Stomach (tissue), 8 donors: ENCODE measurements at regions not wholly inside any gene's neighbourhood (a gene's known extent, or its start where the extent isn't known, plus 50 kb on each side); places are given as distances from the start of the nearest gene placed in this dataset.

Source experiments
- DNase-seq, 2 donors: peaks; one replicate each; pipeline versions ENCODE4 v3.0.0 to v3.0.0-alpha.2; 2013 to 2019
- H3K27ac ChIP-seq, 5 donors: fragments of 200-600 bp in 4 of 5; sonication (generic) in 4 of 5; one replicate each; pipeline ENCODE4 v1.5.1; 2013 to 2019; ENCODE audit warnings: mild to moderate bottlenecking in 1 of 5, moderate library complexity in 1 of 5
- H3K27me3 ChIP-seq, 3 donors: fragments of 200-600 bp; sonication (generic); one replicate each; pipeline ENCODE4 v1.5.1; 2017 to 2019; ENCODE audit warnings: mixed run types in 1 of 3
- H3K36me3 ChIP-seq, 4 donors: fragments of 200-600 bp; sonication (generic); 1 replicate in 3 of 4; 2 replicates in 1 of 4; pipeline ENCODE4 v1.5.1; 2016 to 2019
- H3K4me1 ChIP-seq, 4 donors: fragments of 200-600 bp; sonication (generic); one replicate each; pipeline ENCODE4 v1.5.1; 2016 to 2019
- H3K4me3 ChIP-seq, 4 donors: fragments of 200-600 bp; sonication (generic) in 3 of 4; one replicate each; pipeline ENCODE4 v1.5.1; 2016 to 2019; ENCODE audit warnings: mild to moderate bottlenecking in 1 of 4
- H3K9me3 ChIP-seq, 4 donors: fragments of 200-600 bp; sonication (generic); one replicate each; pipeline ENCODE4 v1.5.1; 2016 to 2019
- CTCF ChIP-seq, 7 experiments: fragments of 450-650 bp in 4 of 7; fragments of 200-600 bp in 3 of 7; sonication (generic) in 3 of 7; IDR thresholded peaks; one replicate each; pipeline ENCODE4 v1.5.1; 2016 to 2019; ENCODE audit warnings: antibody characterized with exemption in 7 of 7, control low read depth in 2 of 7, mild to moderate bottlenecking in 1 of 7
- EP300 ChIP-seq: sonication (generic); formaldehyde crosslinking; IDR thresholded peaks from one replicate; pipeline ENCODE4 v1.6.1; 2017; ENCODE audit warnings: antibody characterized with exemption
- POLR2A ChIP-seq, 4 donors: fragments of 450-650 bp; IDR thresholded peaks; one replicate each; pipeline ENCODE4 v1.6.1; 2016; ENCODE audit warnings: antibody characterized with exemption in 4 of 4, control low read depth in 2 of 4, mild to moderate bottlenecking in 1 of 4, moderate library complexity in 1 of 4
- POLR2AphosphoS5 ChIP-seq, 3 donors: sonication (generic); formaldehyde crosslinking; IDR thresholded peaks; one replicate each; pipeline ENCODE4 v1.6.1; 2016; ENCODE audit warnings: antibody characterized with exemption in 3 of 3
- WGBS, 5 donors: extraction: QIAGEN DNeasy Blood & Tissue Kit in 3 of 5; methylation state at CpG; one replicate each; pipeline versions ENCODE4 v1.1.5 to v1.1.7; 2013 to 2018; 5-methylcytosine and 5-hydroxymethylcytosine counted together
- intact Hi-C: fragments of 100-400 bp; cut with DNase I; formaldehyde crosslinking; loops from one replicate; pipeline ENCODE4 v1.15.1; 2023; ENCODE audit warnings: low total_unique reads
- donor health status: healthy with polysubstance abuse.
- donor health status: Bipolar disorder and iron deficiency.
- donor health status: healthy.

DNA sequence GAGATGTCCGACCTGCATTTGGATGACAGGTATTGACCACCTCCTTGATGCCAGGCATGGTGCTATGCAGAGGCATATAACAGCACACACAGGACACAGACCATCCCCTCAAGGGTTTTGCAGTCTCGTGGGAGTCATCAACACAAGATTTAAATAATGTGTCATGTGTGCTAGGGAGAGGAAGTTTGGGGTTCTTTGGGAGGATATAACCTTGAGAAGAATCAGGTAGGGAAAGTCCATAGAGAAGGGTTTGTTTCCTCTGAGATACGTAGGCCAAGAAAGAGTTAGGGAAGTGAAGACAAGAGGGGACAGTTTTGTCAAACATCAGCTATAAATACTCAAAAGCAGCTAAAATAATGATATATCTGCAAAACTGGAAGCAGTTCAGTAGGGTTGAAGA, 215.9 kb upstream of the RBFOX1 start:
- H3K9me3 ChIP-seq, result no peaks in the 10 kb centered on the region
- H3K27me3 ChIP-seq, result peaks cover 0 to 5% (median 0%) of the 10 kb centered on the region in 3 donors
- no peak for TF ChIP-seq POLR2A (IDR thresholded peaks at IDR 0.05)
- no peak for TF ChIP-seq CTCF (IDR thresholded peaks at IDR 0.05)
- no peak for TF ChIP-seq EP300
- no peak for TF ChIP-seq POLR2AphosphoS5 (IDR thresholded peaks at IDR 0.05)
- H3K4me1 ChIP-seq, result no peaks in the 10 kb centered on the region
- intact Hi-C loops, result no loop called here
- no peaks in the 10 kb centered on the region for H3K36me3 ChIP-seq
- no peak overlapping the region for H3K27ac ChIP-seq
- WGBS, 5 donors, result 47 to 68% (median 62%) methylated on average over 3 of the region's 3 CpGs
- no peak for DNase-seq
- no peak overlapping the region for H3K4me3 ChIP-seq

DNA sequence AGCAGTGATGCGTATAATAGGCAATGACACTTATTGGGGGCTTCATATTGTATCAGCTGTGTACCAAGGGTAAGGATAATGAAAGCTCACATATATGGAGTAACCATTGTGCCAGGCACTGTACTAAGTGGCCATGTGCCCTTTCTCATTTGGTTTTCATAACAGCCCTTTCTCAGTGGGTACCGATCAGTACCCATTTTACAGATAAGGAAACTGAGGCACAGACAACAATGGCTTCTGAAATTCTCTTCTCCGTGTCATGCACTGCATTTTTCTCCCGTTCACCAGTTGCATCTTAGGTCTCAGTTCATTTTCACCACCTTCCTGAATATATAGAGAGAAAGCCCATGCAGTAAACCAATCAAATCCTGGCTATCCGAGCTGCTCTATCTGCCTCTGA, 216.7 kb upstream of the RBFOX1 start:
- WGBS, 5 donors, result 80 to 91% (median 87%) methylated on average over 5 of the region's 5 CpGs
- intact Hi-C loops, result no loop called here

DNA sequence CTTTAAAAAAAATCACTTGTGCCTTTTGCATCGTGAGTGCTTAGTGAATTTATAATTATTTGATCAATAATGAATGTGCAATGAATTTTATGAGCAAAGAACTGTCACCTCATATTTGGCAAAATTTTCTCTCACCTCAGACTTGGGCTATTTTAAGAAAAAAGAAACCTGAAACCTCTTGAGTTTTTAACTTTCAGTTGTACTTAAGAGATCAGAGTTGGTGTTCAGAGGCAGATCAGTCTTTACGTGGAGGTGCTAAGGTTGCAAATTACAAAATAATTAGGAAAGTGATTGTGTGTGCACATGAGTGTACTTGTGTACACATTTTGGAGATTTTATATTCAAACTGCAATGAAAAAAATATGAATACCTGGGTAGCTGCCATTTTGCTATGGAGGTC, 218.7 kb upstream of the RBFOX1 start:
- Histone ChIP-seq H3K36me3 (no peaks in the 10 kb centered on the region), H3K27me3 (peaks cover 0 to 5% (median 0%) of the 10 kb centered on the region in 3 donors), H3K4me3 (no peak overlapping the region), H3K27ac (no peak overlapping the region), H3K4me1 (no peaks in the 10 kb centered on the region), H3K9me3 (no peaks in the 10 kb centered on the region)
- no peak for DNase-seq
- 74 to 86% (median 78%) methylated on average over 2 of the region's 2 CpGs for WGBS, 5 donors
- intact Hi-C loops, result no loop called here
- TF ChIP-seq POLR2A (IDR thresholded peaks at IDR 0.05), result no peak
- no peak for TF ChIP-seq CTCF (IDR thresholded peaks at IDR 0.05)
- TF ChIP-seq POLR2AphosphoS5 (IDR thresholded peaks at IDR 0.05), result no peak
- no peak for TF ChIP-seq EP300

More for the DNA sequence above, 216.7 kb upstream of the RBFOX1 start:
- peaks cover 0 to 5% (median 0%) of the 10 kb centered on the region in 3 donors for H3K27me3 ChIP-seq
- H3K4me3 ChIP-seq, result no peak overlapping the region
- no peak overlapping the region for H3K27ac ChIP-seq
- no peak for TF ChIP-seq CTCF (IDR thresholded peaks at IDR 0.05)
- no peak for TF ChIP-seq EP300
- no peak for TF ChIP-seq POLR2A (IDR thresholded peaks at IDR 0.05)
- H3K9me3 ChIP-seq, result no peaks in the 10 kb centered on the region
- DNase-seq, result no peak
- H3K4me1 ChIP-seq, result no peaks in the 10 kb centered on the region
- H3K36me3 ChIP-seq, result no peaks in the 10 kb centered on the region

DNA sequence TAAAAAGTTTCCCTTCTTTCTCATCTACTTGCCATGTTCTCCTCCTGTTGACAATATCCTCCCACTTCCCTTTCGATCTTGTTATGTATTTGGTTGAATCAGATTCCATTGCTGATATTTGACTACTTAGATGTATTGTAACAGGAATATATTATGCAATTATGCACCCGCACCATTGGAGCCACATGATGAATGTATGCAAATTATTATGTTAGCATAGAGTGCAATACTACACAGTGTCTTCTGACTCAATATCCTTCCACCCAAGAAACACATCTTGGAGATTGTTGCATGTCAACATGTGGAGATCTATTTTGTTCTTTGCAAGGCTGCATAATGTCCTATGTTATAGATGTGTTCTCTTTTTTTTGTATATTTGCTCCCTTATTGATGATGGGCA, 219.2 kb upstream of the RBFOX1 start:
- Histone ChIP-seq H3K4me1 (no peaks in the 10 kb centered on the region), H3K4me3 (no peak overlapping the region), H3K27me3 (peaks cover 0 to 5% (median 0%) of the 10 kb centered on the region in 3 donors), H3K36me3 (no peaks in the 10 kb centered on the region), H3K9me3 (no peaks in the 10 kb centered on the region), H3K27ac (no peak overlapping the region)
- WGBS, 5 donors, result 81 to 92% (median 86%) methylated on average over 2 of the region's 2 CpGs
- intact Hi-C loops, result no loop called here
- no peak for TF ChIP-seq POLR2A (IDR thresholded peaks at IDR 0.05)
- TF ChIP-seq CTCF (IDR thresholded peaks at IDR 0.05), result no peak
- TF ChIP-seq EP300, result no peak
- no peak for TF ChIP-seq POLR2AphosphoS5 (IDR thresholded peaks at IDR 0.05)
- DNase-seq, result no peak
